WERI-Rb-1 (cell line): ENCODE measurements at regions not wholly inside any gene's neighbourhood (a gene's known extent, or its start where the extent isn't known, plus 50 kb on each side); places are given as distances from the start of the nearest gene placed in this dataset.
"Not testable (repeated sequence)": the region's sequence is repeated elsewhere in the genome, so short reads cannot be mapped to it uniquely, and the experiment has no call there.

Experiments used
- DNase-seq: peaks from one replicate; pipeline ENCODE4 v3.0.0-alpha.2; 2020
- H3K27ac ChIP-seq: fragments of 250-450 bp; sonication (Bioruptor Pico); 2 replicates; pipeline ENCODE4 v1.5.1; 2020; ENCODE audit warnings: mild to moderate bottlenecking, moderate library complexity
- H3K27me3 ChIP-seq: fragments of 250-450 bp; sonication (Bioruptor Pico); 2 replicates; pipeline ENCODE4 v1.5.1; 2021; ENCODE audit warnings: mild to moderate bottlenecking, low read depth, moderate library complexity; ENCODE audit not compliant: insufficient read depth, severe bottlenecking
- H3K36me3 ChIP-seq: fragments of 250-450 bp; sonication (Bioruptor Pico); 2 replicates; pipeline ENCODE4 v1.5.1; 2020; ENCODE audit warnings: mild to moderate bottlenecking, moderate library complexity
- H3K4me3 ChIP-seq: 2 replicates; pipeline ENCODE4 v1.5.1; 2011; ENCODE audit warnings: low read depth, mild to moderate bottlenecking, control low read depth, low read length
- H3K9me3 ChIP-seq: fragments of 250-450 bp; sonication (Bioruptor Pico); 2 replicates; pipeline ENCODE4 v1.5.1; 2021; ENCODE audit warnings: mild to moderate bottlenecking, moderate library complexity; ENCODE audit not compliant: severe bottlenecking
- CTCF ChIP-seq: IDR thresholded peaks from 2 replicates; pipeline ENCODE4 v1.5.1; 2011; ENCODE audit warnings: low read depth, mild to moderate bottlenecking, control low read depth, inconsistent platforms, low read length

GRCh38 chr12:95358111-95359083, 115.6 kb upstream of the METAP2 start:
- H3K9me3 ChIP-seq, result no peaks in the 10 kb centered on the region
- H3K36me3 ChIP-seq, result no peaks in the 10 kb centered on the region
- no peaks in the 10 kb centered on the region for H3K27me3 ChIP-seq
- no peak for TF ChIP-seq CTCF
- H3K4me3 ChIP-seq, result no peak overlapping the region
- H3K27ac ChIP-seq, result no peak overlapping the region
- DNase-seq, result no peak

DNA sequence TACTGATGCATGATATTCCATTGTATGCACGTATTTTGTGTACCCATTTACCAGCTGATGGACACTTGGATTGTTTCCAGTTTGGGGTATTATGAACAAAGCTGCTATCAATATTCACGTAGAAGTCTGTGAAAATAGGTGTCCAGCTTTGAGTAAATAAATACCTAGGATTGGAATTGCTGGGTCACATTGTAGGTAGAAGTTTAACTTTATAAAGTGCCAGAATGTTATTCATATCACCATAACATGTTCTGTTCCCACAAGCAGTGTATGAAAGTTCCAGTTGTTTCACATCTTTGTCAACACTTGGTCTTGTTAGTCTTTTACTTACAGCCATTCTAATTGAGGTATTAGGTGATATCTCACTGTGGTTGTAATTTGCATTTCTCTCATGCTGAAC, 108.0 kb upstream of the METAP2 start:
- no peaks in the 10 kb centered on the region for H3K27me3 ChIP-seq
- TF ChIP-seq CTCF, result no peak

DNA sequence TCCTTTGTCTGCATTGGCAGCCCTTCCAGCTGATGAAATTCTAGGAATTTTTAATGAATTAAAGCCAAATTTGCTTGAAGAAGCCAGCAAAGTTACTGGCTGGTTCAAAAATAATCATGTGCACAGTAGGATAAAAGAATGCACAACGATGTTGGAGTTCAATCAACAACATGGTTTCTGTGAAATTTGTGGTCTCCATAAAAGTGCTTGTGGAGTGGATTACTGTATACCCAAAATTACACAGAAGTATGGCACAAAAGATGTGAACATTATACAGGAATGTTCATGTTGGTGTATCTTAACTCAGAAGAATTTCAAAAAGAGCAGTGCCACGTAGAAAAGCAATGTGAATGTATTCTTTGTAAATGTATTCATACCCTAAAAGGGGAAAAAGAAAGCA, 105.0 kb upstream of the METAP2 start:
- Histone ChIP-seq H3K27ac (no peak overlapping the region), H3K9me3 (no peaks in the 10 kb centered on the region), H3K4me3 (no peak overlapping the region), H3K27me3 (no peaks in the 10 kb centered on the region), H3K36me3 (no peaks in the 10 kb centered on the region)
- TF ChIP-seq CTCF, result no peak
- no peak for DNase-seq

More for the DNA sequence above, 108.0 kb upstream of the METAP2 start:
- H3K27ac ChIP-seq, result no peak overlapping the region
- no peaks in the 10 kb centered on the region for H3K9me3 ChIP-seq
- H3K4me3 ChIP-seq, result no peak overlapping the region
- DNase-seq, result no peak
- H3K36me3 ChIP-seq, result no peaks in the 10 kb centered on the region

- no peak for TF ChIP-seq CTCF
- Histone ChIP-seq H3K27ac (no peak overlapping the region), H3K4me3 (no peak overlapping the region), H3K9me3 (no peaks in the 10 kb centered on the region), H3K36me3 (no peaks in the 10 kb centered on the region), H3K27me3 (no peaks in the 10 kb centered on the region)
- DNase-seq, result no peak
These were observed 102.4 kb upstream of the METAP2 start for GRCh38 chr12:95371571-95371970.

- not testable (repeated sequence) for H3K36me3 ChIP-seq, H3K27ac ChIP-seq, H3K4me3 ChIP-seq, H3K27me3 ChIP-seq, DNase-seq, H3K9me3 ChIP-seq
These were observed 94.5 kb upstream of the METAP2 start for GRCh38 chr12:95379481-95379880.

DNA sequence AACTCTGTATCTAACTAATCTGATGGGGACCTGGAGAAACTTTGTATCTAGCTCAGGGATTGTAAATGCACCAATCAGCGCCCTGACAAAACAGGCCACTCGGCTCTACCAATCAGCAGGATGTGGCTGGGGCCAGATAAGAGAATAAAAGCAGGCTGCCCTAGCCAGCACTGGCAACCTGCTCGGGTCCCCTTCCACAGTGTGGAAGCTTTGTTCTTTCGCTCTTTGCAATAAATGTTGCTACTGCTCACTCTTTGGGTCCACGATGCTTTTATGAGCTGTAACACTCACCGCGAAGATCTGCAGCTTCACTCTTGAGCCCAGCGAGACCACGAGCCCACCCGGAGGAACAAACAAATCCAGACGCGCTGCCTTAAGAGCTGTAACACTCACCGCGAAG, 93.6 kb upstream of the METAP2 start:
- DNase-seq, H3K9me3 ChIP-seq, H3K27ac ChIP-seq, H3K27me3 ChIP-seq, H3K36me3 ChIP-seq, H3K4me3 ChIP-seq: not testable (repeated sequence)
